ENCODE measurements at regions not wholly inside any gene's neighbourhood (a gene's known extent, or its start where the extent isn't known, plus 50 kb on each side); places are given as distances from the start of the nearest gene placed in this dataset.

- DNase-seq, result no peak
Measured at GRCh38 chr1:56185493-56185892, 393.9 kb downstream of the PLPP3 start.

DNA sequence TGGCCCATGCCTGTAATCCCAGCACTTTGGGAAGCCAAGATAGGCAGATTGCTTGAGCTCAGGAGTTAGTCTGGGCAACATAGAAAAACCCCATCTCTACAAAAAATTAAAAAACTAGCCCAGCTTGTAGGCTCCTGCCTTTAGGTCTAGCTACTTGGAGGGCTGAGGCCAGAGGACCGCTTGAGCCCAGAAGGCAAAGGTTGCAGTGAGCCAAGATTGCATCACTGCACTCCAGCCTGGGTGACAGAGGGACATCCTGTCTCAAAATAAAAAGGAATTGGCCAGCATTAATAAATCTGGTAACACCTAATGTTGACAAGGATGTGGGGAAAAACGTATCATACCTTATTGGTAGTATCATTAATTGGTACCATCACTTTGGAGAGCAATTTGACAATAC, 396.2 kb downstream of the PLPP3 start:
- no peak for DNase-seq

GRCh38 chr1:56180520-56181190, 398.7 kb downstream of the PLPP3 start:
- no peak for DNase-seq

- no peak for DNase-seq
Measured at GRCh38 chr1:56179543-56179942, 399.8 kb downstream of the PLPP3 start.

DNA sequence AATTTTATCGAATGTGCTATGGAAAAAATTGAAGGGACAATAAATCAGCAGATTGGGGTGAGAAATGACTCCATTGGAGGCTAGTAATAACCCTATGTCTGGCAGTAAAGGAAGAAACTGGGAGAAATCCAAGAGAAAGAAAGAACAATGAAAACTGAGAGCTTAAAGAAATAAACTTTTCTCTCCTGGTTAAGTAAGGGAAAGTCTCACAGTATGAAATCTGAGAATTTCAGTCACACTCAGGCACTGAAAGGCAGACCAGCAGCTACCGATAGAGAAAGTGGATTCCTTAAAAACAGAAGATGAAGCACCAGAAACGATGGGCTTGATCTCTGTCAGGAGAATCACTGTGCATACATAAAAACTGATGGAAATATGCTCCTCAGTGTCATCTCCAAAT, 404.2 kb downstream of the PLPP3 start:
- DNase-seq, result no peak

- DNase-seq, result no peak
Measured at GRCh38 chr1:56174176-56174885, 405.0 kb downstream of the PLPP3 start.

DNA sequence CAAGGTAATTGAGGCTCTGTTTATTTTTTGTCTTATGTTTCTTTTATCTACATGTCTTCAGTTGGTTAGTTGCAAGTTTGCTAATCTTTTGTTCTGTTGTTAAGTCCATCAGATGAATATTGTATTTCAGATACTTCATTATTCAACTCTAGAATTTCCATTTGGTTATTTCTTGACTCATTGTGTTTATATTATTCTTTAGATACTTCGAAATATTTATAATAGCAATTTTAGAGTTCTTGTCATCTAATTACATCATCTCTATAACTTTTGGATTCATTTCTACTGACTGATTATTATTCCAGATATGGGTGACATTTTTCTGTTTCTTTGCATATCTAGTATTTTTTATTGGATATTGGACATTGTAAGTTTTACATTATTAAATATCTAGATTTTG, 405.6 kb downstream of the PLPP3 start:
- DNase-seq, result no peak

- DNase-seq, result no peak
Measured at GRCh38 chr1:56171670-56172069, 407.7 kb downstream of the PLPP3 start.

DNA sequence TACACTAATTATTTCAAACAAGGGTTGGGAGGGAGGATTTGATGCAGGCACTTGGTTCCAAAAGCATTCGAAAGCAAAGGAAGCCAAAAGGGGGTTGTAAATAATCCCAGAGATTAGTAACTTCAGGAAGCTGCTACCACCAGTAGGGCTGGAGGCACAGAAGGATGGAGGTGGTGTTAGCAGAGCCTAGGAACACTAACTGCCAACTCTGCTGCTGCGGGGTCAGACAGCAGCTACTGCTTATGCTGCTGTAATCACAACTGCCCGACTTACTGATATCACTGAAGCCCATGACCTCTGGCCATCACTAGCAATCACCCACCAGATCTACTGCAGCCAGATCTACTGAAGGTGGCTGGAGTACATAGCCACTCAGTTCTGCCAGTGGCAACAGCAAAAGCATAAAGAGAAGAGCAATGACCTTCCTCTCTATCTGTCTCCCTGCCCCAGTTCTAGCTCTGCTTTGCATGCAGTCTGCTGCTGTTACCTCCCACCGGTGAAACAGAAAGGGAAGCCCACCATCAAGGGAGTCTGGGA, 408.5 kb downstream of the PLPP3 start:
- no peak for DNase-seq

- DNase-seq, result no peak
Measured at GRCh38 chr1:56169856-56170255, 409.5 kb downstream of the PLPP3 start.

DNA sequence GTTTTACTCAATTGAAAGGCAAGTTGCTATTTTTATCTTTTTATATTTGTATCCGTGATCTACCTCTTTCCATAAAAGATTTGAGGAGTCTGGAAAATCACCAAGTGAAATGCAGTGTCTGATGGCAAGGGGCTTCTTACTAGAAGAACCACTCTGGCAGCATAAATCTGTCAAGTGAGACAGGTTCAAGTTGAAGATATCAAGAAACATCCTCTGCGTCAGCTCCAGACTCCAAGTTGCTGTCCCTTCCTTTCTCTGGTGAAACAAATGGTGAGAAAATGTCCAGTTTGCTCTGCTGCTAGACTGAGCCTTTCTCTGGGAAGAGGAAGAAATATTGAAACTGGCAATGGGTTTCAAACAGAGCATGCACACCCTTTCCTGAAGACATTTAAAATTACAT, 411.2 kb downstream of the PLPP3 start:
- DNase-seq, result no peak

- DNase-seq, result no peak
Measured at GRCh38 chr1:56167596-56167995, 411.8 kb downstream of the PLPP3 start.

GRCh38 chr1:56160773-56161315, 418.5 kb downstream of the PLPP3 start:
- DNase-seq, result no peak

DNA sequence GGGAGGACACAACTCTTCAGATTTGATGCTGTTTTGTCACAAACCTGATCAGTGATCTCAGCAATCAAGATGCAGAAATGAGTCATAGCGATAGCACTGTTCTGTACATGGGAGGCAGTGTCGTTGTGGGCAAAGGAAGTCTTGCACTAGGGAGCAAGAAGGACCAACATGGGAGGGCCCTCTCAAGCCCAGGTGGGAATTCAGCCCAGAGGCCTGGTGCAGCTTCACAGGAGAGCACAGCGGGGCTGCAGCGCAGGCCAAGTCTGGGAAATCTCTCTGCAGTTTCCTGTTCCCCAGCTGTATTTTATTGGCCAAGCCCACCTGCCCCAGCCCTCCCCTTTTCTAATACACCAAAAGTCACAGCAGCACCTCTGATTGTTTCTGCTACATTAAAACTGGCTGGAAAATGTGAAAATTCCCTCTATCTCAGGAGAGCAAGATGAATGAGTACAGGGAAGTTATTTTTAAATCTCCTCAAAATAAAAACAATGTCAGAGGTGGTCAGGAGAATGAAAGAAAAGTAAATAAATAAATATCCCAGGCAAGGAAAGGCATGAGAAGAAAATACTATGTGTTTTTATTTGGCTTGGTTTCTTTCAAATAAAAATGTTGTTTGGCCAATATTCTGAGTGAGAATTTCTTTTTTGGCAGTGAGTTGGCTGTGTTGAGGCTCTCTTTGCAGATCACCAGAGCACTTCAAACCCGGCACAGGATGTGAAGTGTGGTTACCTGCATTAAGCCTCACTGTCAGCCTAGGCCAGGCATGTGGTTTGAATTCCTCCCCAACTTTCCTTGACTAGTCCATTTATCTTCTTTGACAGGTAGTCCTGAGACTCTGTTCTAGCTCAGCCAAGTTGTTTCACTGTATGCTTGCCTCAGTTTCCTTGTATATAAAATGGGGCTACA, 422.1 kb downstream of the PLPP3 start:
- DNase-seq, result no peak

GRCh38 chr1:56153276-56153675, 426.1 kb downstream of the PLPP3 start:
- DNase-seq, result no peak

DNA sequence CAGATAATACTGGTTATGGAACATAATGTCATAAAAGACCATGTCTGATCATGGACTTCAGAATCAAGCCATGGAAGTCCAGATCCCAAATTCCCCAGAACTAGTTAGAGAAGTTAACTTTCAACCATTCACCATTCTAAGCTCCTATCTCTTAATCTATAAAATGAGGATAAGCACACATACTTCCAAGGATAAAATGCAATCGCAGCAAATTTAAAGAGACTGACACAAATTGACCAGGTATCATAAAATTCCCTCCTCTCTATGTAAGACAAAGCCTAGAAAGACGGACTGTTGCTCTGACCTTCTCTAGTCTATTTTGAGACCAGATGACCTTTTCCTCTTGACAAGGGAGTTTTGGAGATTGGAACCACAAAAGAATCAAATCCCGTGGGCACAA, 426.7 kb downstream of the PLPP3 start:
- DNase-seq, result no peak

DNA sequence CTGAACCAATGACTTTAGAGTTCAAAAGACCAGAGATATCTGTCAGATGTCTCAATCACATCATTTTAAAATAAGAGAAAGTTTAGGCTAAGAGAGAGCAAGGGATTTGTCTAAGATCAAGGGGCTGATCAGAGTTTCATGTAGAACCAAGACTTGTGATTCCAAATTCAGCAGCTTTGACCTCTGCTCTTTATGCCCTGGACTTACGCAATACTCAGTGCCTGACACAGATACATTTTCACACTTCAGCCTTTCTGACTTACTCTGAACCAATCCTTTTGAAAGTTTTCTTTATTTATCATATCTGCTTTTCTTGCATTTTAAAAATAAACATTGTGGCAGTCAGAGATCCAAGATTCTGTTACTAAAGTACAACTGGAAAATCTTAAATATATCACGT, 428.0 kb downstream of the PLPP3 start:
- DNase-seq, result no peak

DNA sequence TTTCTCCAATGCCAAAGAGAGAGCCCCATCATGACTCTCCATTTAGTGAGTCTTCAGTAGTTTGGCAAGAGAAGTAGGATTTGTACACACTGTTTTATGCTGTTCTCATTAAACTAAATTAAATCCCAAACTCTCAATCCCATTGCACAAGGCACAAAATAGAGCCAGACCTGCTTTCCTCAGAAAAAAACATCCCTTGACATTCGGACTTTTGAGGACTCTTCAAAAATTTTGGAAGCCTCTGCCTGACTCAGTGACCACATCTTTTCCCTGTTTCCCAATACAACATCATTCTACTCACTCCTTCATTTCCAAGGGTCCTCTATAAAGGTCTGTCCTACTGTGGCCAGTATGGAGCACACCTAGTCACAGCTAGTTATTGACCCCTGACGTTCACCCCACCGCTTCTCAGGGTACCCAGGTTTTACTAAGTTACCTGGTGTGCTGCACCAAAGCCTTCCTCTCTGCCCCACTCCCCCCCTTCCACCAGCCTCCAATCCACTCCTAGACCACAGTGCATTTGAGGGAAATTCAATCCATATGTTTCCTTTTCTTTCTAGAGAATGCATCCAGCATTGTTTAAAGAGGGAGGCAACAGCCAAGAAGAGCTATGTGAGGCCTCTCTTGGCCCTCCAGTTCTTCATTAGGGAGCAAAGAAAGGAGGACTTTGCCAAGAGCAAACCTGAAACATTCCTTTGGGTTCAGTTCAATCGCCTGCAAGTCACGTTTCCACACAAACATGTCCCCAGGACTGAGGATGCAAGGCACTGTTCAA, 428.7 kb downstream of the PLPP3 start:
- DNase-seq, result no peak

DNA sequence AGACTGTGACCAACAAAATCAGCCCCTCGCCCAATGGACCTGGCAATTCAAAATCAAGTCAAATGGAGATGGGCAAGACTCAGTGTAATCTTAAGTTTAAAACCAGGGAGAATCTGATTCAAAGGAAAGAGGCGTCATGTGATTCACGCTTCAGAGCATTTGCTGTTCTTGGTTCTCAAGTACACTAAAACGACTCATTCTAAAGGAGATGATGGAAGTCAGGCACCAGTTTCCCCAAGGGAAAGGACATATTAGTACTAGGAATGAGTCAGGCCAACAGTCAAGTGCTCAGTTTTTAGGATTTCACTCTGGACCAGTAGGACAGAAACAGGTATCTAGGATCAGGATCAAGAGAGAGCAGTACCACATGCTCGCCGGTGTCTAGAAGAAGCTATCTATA, 429.6 kb downstream of the PLPP3 start:
- DNase-seq, result no peak

- DNase-seq, result no peak
Measured at GRCh38 chr1:56148326-56149193, 430.8 kb downstream of the PLPP3 start.

GRCh38 chr1:56147459-56147858, 431.9 kb downstream of the PLPP3 start:
- no peak for DNase-seq
